Body of pancreas (tissue), 4 donors: ENCODE measurements at regions not wholly inside any gene's neighbourhood (a gene's known extent, or its start where the extent isn't known, plus 50 kb on each side); places are given as distances from the start of the nearest gene placed in this dataset.

Experiments used
- ATAC-seq: fragments of 150-250 bp; one replicate; pipeline ENCODE4 v1.9.1; 2016
- DNase-seq, 4 donors: peaks; one replicate each; pipeline ENCODE4 v3.0.0-alpha.2; 2019
- H3K27ac ChIP-seq, 4 donors: fragments of 200-600 bp; sonication (generic); 1 replicate in 3 of 4; 2 replicates in 1 of 4; pipeline versions ENCODE4 v1.5.1 to v1.6.1; 2016 to 2019; ENCODE audit warnings: mild to moderate bottlenecking in 1 of 4, mixed read lengths in 1 of 4, moderate library complexity in 1 of 4
- H3K27me3 ChIP-seq, 2 donors: fragments of 200-600 bp; sonication (generic); one replicate each; pipeline ENCODE4 v1.6.0; 2016; ENCODE audit warnings: mild to moderate bottlenecking in 1 of 2
- H3K36me3 ChIP-seq, 2 donors: fragments of 200-600 bp; sonication (generic); replicated peaks in 1 of 2; 2 replicates each; pipeline ENCODE4 v1.5.1; 2016; ENCODE audit warnings: low read depth in 2 of 2; ENCODE audit not compliant: insufficient read depth in 1 of 2
- H3K4me1 ChIP-seq: fragments of 200-600 bp; sonication (generic); one replicate; pipeline ENCODE4 v1.6.0; 2016
- H3K4me3 ChIP-seq, 2 donors: fragments of 200-600 bp; sonication (generic); 1 replicate in 1 of 2; 2 replicates in 1 of 2; pipeline ENCODE4 v1.5.1; 2016 to 2019
- H3K9me3 ChIP-seq, 3 donors: fragments of 200-600 bp; sonication (generic); 1 replicate in 2 of 3; 2 replicates in 1 of 3; pipeline ENCODE4 v1.5.1; 2016
- POLR2A ChIP-seq, 3 donors: fragments of 450-650 bp; IDR thresholded peaks; one replicate each; pipeline ENCODE4 v1.6.1; 2016; ENCODE audit warnings: antibody characterized with exemption in 3 of 3, mild to moderate bottlenecking in 2 of 3
- WGBS, 2 donors: methylation state at CpG; one replicate each; pipeline ENCODE4 v1.1.5; 2017; 5-methylcytosine and 5-hydroxymethylcytosine counted together
- intact Hi-C: fragments of 100-400 bp; cut with DNase I; formaldehyde crosslinking; loops from one replicate; pipeline ENCODE4 v1.15.1; 2023
- TF ChIP-seq, protein P1 (sequence below), 7 experiments: fragments of 450-650 bp in 4 of 7; fragments of 200-600 bp in 3 of 7; sonication (generic) in 3 of 7; IDR thresholded peaks; one replicate each; pipeline ENCODE4 v1.5.1; 2016 to 2019; ENCODE audit warnings: antibody characterized with exemption in 7 of 7

DNA sequence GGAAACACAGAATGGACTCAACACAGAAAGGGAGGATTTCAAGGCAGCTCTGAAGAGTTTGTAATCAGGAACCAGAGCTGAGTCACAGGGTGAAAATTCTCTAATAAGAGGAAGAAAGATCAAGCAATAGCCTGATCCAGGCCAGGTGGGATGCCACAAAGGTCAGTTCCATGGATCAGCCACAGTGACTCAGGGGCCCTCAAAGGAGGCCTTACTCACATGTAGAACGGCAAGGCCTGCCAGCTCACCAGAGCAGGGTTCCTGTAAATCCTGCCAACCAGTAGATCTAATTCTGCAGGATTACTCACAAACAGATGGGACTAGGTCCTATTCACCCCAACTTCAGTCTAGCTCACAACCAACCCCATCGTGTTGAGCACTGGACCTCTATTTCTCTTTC lies 78.3 kb upstream of the PPP2R3A start:
- no peaks in the 10 kb centered on the region for H3K9me3 ChIP-seq
- WGBS, 2 donors: 72 to 85% methylated on average over 2 of the region's 2 CpGs
- intact Hi-C loops: no loop called here
- DNase-seq (no peak), ATAC-seq (no peak)
- no peaks in the 10 kb centered on the region for H3K36me3 ChIP-seq
- H3K4me1 ChIP-seq: no peaks in the 10 kb centered on the region
- H3K27ac ChIP-seq: no peak overlapping the region
- no peak for TF ChIP-seq POLR2A (IDR thresholded peaks at IDR 0.05)
- TF ChIP-seq, protein P1, sequence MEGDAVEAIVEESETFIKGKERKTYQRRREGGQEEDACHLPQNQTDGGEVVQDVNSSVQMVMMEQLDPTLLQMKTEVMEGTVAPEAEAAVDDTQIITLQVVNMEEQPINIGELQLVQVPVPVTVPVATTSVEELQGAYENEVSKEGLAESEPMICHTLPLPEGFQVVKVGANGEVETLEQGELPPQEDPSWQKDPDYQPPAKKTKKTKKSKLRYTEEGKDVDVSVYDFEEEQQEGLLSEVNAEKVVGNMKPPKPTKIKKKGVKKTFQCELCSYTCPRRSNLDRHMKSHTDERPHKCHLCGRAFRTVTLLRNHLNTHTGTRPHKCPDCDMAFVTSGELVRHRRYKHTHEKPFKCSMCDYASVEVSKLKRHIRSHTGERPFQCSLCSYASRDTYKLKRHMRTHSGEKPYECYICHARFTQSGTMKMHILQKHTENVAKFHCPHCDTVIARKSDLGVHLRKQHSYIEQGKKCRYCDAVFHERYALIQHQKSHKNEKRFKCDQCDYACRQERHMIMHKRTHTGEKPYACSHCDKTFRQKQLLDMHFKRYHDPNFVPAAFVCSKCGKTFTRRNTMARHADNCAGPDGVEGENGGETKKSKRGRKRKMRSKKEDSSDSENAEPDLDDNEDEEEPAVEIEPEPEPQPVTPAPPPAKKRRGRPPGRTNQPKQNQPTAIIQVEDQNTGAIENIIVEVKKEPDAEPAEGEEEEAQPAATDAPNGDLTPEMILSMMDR (IDR thresholded peaks at IDR 0.05): no peak
- no peaks in the 10 kb centered on the region for H3K27me3 ChIP-seq
- no peak overlapping the region for H3K4me3 ChIP-seq

DNA sequence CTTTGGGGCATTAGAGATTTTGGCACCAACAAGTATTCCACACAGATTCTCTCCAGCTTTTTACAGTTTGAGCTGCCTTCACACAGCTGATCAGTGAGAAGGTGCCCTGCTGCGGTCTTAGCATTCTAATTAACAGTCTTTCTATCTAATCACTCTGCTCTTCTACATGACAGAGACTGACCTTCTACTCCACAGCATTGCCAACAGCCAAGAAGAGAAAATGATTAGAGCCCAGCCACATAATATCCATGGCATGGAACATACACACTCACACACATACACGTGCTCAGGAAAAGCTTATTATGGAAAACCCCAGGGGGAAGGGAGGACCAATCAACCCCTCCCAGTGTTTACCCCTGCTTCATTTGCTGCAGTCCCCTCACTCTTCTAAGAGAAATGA lies 76.1 kb upstream of the PPP2R3A start:
- no peak overlapping the region for H3K27ac ChIP-seq
- no peak for TF ChIP-seq POLR2A (IDR thresholded peaks at IDR 0.05)
- TF ChIP-seq, protein P1 (IDR thresholded peaks at IDR 0.05): no peak
- no peaks in the 10 kb centered on the region for H3K27me3 ChIP-seq
- intact Hi-C loops: no loop called here
- no peak for ATAC-seq
- no peaks in the 10 kb centered on the region for H3K36me3 ChIP-seq
- DNase-seq: no peak
- 19 to 29% methylated on average over 2 of the region's 2 CpGs for whole genome bisulfite sequencing, 2 donors
- H3K4me3 ChIP-seq: no peak overlapping the region
- no peaks in the 10 kb centered on the region for H3K4me1 ChIP-seq
- H3K9me3 ChIP-seq: no peaks in the 10 kb centered on the region

DNA sequence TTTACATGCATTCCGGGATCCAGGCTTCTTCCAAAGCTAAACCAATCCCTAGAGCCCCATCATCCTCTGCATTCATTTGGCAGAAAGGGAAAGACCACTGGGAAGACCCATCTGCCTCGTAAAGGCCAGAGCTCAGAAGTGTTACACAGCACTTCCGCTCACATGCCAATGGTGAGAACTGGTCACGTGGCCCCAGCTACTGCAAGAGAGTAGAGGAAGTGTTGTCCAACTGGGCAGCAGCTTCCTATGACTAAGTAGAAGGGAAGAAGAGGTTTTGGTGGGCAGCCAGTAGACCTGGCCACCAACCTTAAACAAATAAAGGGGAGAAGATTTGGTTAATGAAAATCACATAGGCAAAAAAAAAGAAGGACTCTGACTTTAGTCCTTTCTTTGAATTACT lies 74.4 kb upstream of the PPP2R3A start:
- TF ChIP-seq, protein P1 (IDR thresholded peaks at IDR 0.05): no peak
- TF ChIP-seq POLR2A (IDR thresholded peaks at IDR 0.05): no peak
- Histone ChIP-seq H3K36me3 (no peaks in the 10 kb centered on the region), H3K27ac (no peak overlapping the region), H3K4me1 (peaks cover under 1% of the 10 kb centered on the region), H3K4me3 (no peak overlapping the region), H3K9me3 (no peaks in the 10 kb centered on the region), H3K27me3 (no peaks in the 10 kb centered on the region)
- DNase-seq (no peak), ATAC-seq (no peak)
- 77 to 81% methylated on average over 4 of the region's 4 CpGs for WGBS, 2 donors
- intact Hi-C loops: loop anchor here (10.0 kb wide), 2 partner anchors 1096 to 1286 kb away; partner anchors contain the start of gene EPHB1

DNA sequence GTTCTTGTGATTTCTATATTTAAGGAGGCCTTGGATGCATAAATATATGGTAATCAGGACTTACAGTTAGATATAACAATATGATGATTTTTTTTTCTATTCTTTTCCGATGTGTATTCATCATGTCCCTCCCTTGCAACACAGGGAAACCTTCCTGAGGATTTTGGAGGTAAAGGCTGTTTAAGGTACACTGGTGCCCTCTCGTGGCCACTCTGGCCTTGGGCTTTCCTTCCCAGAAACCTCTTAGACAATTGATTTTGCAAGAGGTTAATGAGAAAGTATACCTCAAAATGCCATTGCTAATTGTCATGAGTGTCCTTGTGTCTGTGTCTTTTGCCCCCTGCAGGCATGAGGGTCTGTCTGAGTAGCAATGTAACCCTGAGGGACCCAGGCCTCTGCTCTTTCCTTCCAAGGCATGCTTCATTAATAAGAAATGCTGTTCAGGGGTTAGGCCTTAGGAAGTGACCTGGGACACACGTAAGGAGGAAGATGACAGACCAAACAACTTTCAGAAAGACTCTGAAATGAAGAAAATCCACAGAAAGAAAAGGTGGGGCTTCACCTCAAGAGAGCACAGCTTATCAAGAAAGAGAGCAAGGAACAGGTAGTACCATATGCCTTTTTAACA lies 70.3 kb upstream of the PPP2R3A start:
- Histone ChIP-seq H3K9me3 (no peaks in the 10 kb centered on the region), H3K36me3 (no peaks in the 10 kb centered on the region), H3K27me3 (no peaks in the 10 kb centered on the region), H3K27ac (no peak overlapping the region), H3K4me3 (no peak overlapping the region), H3K4me1 (peaks cover 10% of the 10 kb centered on the region)
- intact Hi-C loops: loop anchor here (10.0 kb wide), 2 partner anchors 1100 to 1290 kb away; partner anchors contain the start of gene EPHB1
- WGBS, 2 donors: 12 to 20% methylated on average over 3 of the region's 3 CpGs
- DNase-seq (peak; percentile 70 to 85 (median 75)), ATAC-seq (no peak)
- TF ChIP-seq, protein P1 (IDR thresholded peaks at IDR 0.05): peak; percentile 72 to 83 (median 76)
- no peak for TF ChIP-seq POLR2A (IDR thresholded peaks at IDR 0.05)

DNA sequence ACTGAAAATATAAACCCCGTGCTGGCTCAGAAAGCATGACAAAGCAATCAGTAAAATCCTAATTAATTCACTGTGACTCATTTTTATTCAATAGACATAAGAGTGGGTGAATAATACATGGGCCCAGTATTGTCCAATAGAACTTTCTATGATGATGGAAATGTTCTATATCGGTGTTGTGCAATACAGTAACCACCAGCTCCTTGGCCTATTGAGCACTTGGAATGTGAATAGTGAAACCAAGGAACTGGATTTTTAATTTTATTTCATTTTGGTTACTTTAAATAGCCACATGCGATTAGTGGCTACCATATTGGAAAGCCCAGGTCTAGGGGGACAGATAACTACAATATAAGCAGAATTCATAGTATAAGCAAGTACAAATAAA lies 69.8 kb upstream of the PPP2R3A start:
- Histone ChIP-seq H3K27me3 (no peaks in the 10 kb centered on the region), H3K4me3 (no peak overlapping the region), H3K27ac (no peak overlapping the region), H3K4me1 (peaks cover 10% of the 10 kb centered on the region), H3K9me3 (no peaks in the 10 kb centered on the region), H3K36me3 (no peaks in the 10 kb centered on the region)
- no peak for DNase-seq
- ATAC-seq: no peak
- intact Hi-C loops: loop anchor here (10.0 kb wide), 2 partner anchors 1101 to 1291 kb away; partner anchors contain the start of gene EPHB1
- TF ChIP-seq, protein P1 (IDR thresholded peaks at IDR 0.05): no peak
- no peak for TF ChIP-seq POLR2A (IDR thresholded peaks at IDR 0.05)
- WGBS, 2 donors: 76 to 87% methylated on average over 3 of the region's 3 CpGs
